ENCODE measurements at regions not wholly inside any gene's neighbourhood (a gene's known extent, or its start where the extent isn't known, plus 50 kb on each side); places are given as distances from the start of the nearest gene placed in this dataset.

DNA sequence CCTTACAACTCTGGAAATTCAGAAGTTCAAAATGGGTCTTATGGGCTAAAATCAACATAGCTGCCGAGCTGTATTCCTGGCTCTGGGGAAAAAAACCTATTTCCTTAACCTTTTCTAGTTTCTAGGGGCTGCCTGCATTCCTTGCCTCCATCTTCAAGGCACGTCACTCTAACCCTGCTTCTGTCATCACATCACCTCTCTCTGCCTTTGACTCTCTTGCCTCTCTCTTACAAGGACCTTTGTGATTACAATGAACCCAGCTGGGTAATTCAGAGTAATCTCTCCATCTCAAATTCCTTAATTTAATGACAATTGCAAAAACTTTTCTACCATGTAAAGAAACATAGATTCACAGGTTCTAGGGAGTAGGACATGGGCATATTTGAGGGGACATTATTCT lies 103.1 kb upstream of the SMC2 start:
- Histone ChIP-seq H3K27ac (no peak overlapping the region), H3K4me3 (ENCODE audit: low read depth, low read length) (no peak overlapping the region), H3K36me3 (replicated peaks) (no peaks in the 10 kb centered on the region), H3K27me3 (replicated peaks) (no peaks in the 10 kb centered on the region)
- TF ChIP-seq CTCF (IDR thresholded peaks at IDR 0.05; ENCODE audit: low read depth, low read length, missing control alignments): no peak
- DNase-seq: no peak
- in situ Hi-C loops (cut with HindIII; ENCODE audit: low pct_ligation_motif_present, low sequenced_read_pairs): no loop called here

- peak; percentile 28 for DNase-seq
- no peak for TF ChIP-seq CTCF (IDR thresholded peaks at IDR 0.05; ENCODE audit: low read depth, low read length, missing control alignments)
Observed at GRCh38 chr9:103991698-103992097, 102.4 kb upstream of the SMC2 start.

DNA sequence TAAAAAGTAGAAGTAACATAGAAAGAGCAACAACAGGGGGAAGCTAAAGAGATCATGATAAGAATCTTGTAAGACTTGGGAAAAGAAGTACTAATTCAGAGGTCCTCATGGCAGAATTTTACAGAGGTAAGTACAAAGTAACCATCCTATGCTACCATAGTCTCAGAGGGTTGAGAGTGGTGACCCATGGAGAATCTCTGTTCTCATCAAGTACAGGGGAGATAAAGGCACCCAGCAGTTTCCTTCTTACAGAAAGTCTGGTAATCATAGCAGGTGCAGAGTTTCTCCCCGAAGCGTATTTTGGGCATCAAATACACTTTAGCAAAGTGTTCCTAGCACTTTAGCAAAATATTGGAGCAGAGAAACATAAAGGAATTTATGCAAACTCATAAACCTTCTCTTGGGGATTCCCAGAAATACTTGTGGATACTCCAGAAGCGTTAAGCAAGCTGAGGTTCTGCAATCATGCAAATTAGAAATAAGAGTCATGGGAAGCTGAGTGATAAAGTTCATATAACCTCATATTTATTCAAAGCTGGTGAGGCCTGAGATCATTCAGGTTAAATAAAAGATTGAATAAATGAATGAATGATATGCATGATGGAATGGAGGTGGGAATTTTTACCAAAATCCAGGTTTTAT lies 101.0 kb upstream of the SMC2 start:
- in situ Hi-C loops (cut with HindIII; ENCODE audit: low pct_ligation_motif_present, low sequenced_read_pairs): no loop called here
- no peak for DNase-seq
- no peak overlapping the region for H3K27ac ChIP-seq
- TF ChIP-seq CTCF (IDR thresholded peaks at IDR 0.05; ENCODE audit: low read depth, low read length, missing control alignments): no peak
- no peaks in the 10 kb centered on the region for H3K36me3 ChIP-seq (replicated peaks)
- H3K27me3 ChIP-seq (replicated peaks): no peaks in the 10 kb centered on the region
- H3K4me3 ChIP-seq (ENCODE audit: low read depth, low read length): no peak overlapping the region

More at GRCh38 chr9:103991698-103992097, 102.4 kb upstream of the SMC2 start:
- no peak overlapping the region for H3K4me3 ChIP-seq (ENCODE audit: low read depth, low read length)
- no peak overlapping the region for H3K27ac ChIP-seq
- H3K27me3 ChIP-seq (replicated peaks): no peaks in the 10 kb centered on the region
- no peaks in the 10 kb centered on the region for H3K36me3 ChIP-seq (replicated peaks)
- in situ Hi-C loops (cut with HindIII; ENCODE audit: low pct_ligation_motif_present, low sequenced_read_pairs): no loop called here

DNA sequence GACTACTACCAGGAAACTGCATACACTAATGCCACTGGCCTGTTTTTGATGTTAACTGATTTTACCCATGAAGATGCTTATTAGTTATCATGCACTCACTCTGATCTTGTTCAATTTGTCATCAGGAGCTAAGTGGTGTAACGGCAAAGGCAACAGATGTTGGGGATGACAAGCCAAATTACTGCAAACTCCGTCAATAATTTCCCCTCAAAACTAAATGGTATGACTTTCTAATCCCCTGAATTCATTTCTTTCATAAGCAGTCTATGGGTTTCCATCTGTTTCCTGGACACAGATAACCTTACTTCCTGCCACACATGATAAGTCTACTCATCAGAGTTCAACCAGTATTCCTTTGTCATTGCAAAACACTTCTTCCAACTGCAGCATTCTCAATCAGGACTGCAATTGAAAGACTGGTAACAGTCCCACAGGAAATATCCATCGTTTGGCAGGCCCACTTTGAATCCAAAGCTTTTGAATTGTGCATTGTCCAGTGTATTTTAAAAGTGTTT lies 96.2 kb upstream of the SMC2 start:
- TF ChIP-seq CTCF (IDR thresholded peaks at IDR 0.05; ENCODE audit: low read depth, low read length, missing control alignments): no peak
- no peak overlapping the region for H3K27ac ChIP-seq
- no peaks in the 10 kb centered on the region for H3K27me3 ChIP-seq (replicated peaks)
- no peak for DNase-seq
- H3K4me3 ChIP-seq (ENCODE audit: low read depth, low read length): no peak overlapping the region
- H3K36me3 ChIP-seq (replicated peaks): no peaks in the 10 kb centered on the region
- in situ Hi-C loops (cut with HindIII; ENCODE audit: low pct_ligation_motif_present, low sequenced_read_pairs): no loop called here

GRCh38 chr9:103999375-104000062 lies 94.6 kb upstream of the SMC2 start:
- DNase-seq: no peak
- in situ Hi-C loops (cut with HindIII; ENCODE audit: low pct_ligation_motif_present, low sequenced_read_pairs): no loop called here
- Histone ChIP-seq H3K4me3 (ENCODE audit: low read depth, low read length) (no peak overlapping the region), H3K36me3 (replicated peaks) (no peaks in the 10 kb centered on the region), H3K27me3 (replicated peaks) (no peaks in the 10 kb centered on the region), H3K27ac (no peak overlapping the region)
- TF ChIP-seq CTCF (IDR thresholded peaks at IDR 0.05; ENCODE audit: low read depth, low read length, missing control alignments): no peak

All from brain microvascular endothelial cell (primary cell).